ENCODE measurements at regions not wholly inside any gene's neighbourhood (a gene's known extent, or its start where the extent isn't known, plus 50 kb on each side); places are given as distances from the start of the nearest gene placed in this dataset.

- no peak for DNase-seq
Measured at GRCh38 chr2:100662866-100663265, 100.1 kb downstream of the PDCL3 start.

GRCh38 chr2:100664021-100664755 is 101.4 kb downstream of the PDCL3 start:
- no peak for DNase-seq

GRCh38 chr2:100664756-100665101 is 101.9 kb downstream of the PDCL3 start:
- DNase-seq = no peak

- DNase-seq = no peak
Measured at GRCh38 chr2:100666996-100667395, 104.2 kb downstream of the PDCL3 start.

GRCh38 chr2:100667801-100668200 is 105.0 kb downstream of the PDCL3 start:
- no peak for DNase-seq

GRCh38 chr2:100670232-100670631 is 107.4 kb downstream of the PDCL3 start:
- no peak for DNase-seq

- no peak for DNase-seq
Measured at GRCh38 chr2:100673115-100673514, 110.3 kb downstream of the PDCL3 start.

- DNase-seq = no peak
Measured at GRCh38 chr2:100673691-100674485, 111.1 kb downstream of the PDCL3 start.

- DNase-seq = no peak
Measured at GRCh38 chr2:100674666-100675065, 111.9 kb downstream of the PDCL3 start.

- DNase-seq = no peak
Measured at GRCh38 chr2:100675373-100675772, 112.6 kb downstream of the PDCL3 start.

GRCh38 chr2:100675855-100676254 is 113.1 kb downstream of the PDCL3 start:
- DNase-seq = no peak

GRCh38 chr2:100676346-100676745 is 113.6 kb downstream of the PDCL3 start:
- DNase-seq = no peak

- DNase-seq = no peak
Measured at GRCh38 chr2:100677611-100678185, 114.9 kb downstream of the PDCL3 start.

- no peak for DNase-seq
Measured at GRCh38 chr2:100679211-100679610, 116.4 kb downstream of the PDCL3 start.

GRCh38 chr2:100682536-100682935 is 119.7 kb downstream of the PDCL3 start:
- DNase-seq = no peak

GRCh38 chr2:100683231-100683630 is 120.4 kb downstream of the PDCL3 start:
- no peak for DNase-seq

- no peak for DNase-seq
Measured at GRCh38 chr2:100691846-100692245, 128.1 kb upstream of the NPAS2 start.

GRCh38 chr2:100692381-100692780 is 127.6 kb upstream of the NPAS2 start:
- no peak for DNase-seq

- DNase-seq = no peak
Measured at GRCh38 chr2:100692906-100693305, 127.0 kb upstream of the NPAS2 start.

- DNase-seq = no peak
Measured at GRCh38 chr2:100699131-100699530, 120.8 kb upstream of the NPAS2 start.

- no peak for DNase-seq
Measured at GRCh38 chr2:100702438-100703109, 117.4 kb upstream of the NPAS2 start.

GRCh38 chr2:100703213-100703612 is 116.7 kb upstream of the NPAS2 start:
- no peak for DNase-seq

- no peak for DNase-seq
Measured at GRCh38 chr2:100703739-100704138, 116.2 kb upstream of the NPAS2 start.

- DNase-seq = no peak
Measured at GRCh38 chr2:100704156-100704555, 115.8 kb upstream of the NPAS2 start.
